HEK293 (cell line): ENCODE measurements at regions not wholly inside any gene's neighbourhood (a gene's known extent, or its start where the extent isn't known, plus 50 kb on each side); places are given as distances from the start of the nearest gene placed in this dataset.
"Not testable (repeated sequence)": the region's sequence is repeated elsewhere in the genome, so short reads cannot be mapped to it uniquely, and the experiment has no call there.

Experiments
- CTCF ChIP-seq: fragments of 450-650 bp; formaldehyde crosslinking; IDR thresholded peaks from 2 replicates; pipeline ENCODE4 v1.5.1; 2016; ENCODE audit warnings: missing biosample characterization, missing genetic modification characterization
- GLIS2 ChIP-seq: fragments of 450-650 bp; formaldehyde crosslinking; IDR thresholded peaks from 2 replicates; pipeline ENCODE4 v1.5.1; 2016; ENCODE audit warnings: missing biosample characterization, missing genetic modification characterization
- PRDM10 ChIP-seq: fragments of 450-650 bp; formaldehyde crosslinking; IDR thresholded peaks from 2 replicates; pipeline ENCODE4 v1.5.1; 2016; ENCODE audit warnings: missing biosample characterization, missing genetic modification characterization
- REST ChIP-seq: fragments of 450-650 bp; formaldehyde crosslinking; IDR thresholded peaks from 2 replicates; pipeline ENCODE4 v1.5.1; 2016; ENCODE audit warnings: missing biosample characterization, missing genetic modification characterization
- YY1 ChIP-seq: fragments of 450-650 bp; formaldehyde crosslinking; IDR thresholded peaks from 2 replicates; pipeline ENCODE4 v1.5.1; 2018; ENCODE audit warnings: missing biosample characterization, missing genetic modification characterization
- ZBTB1 ChIP-seq: fragments of 450-650 bp; formaldehyde crosslinking; IDR thresholded peaks from 2 replicates; pipeline ENCODE4 v1.5.1; 2016; ENCODE audit warnings: missing biosample characterization, missing genetic modification characterization
- ZBTB49 ChIP-seq: fragments of 450-650 bp; formaldehyde crosslinking; IDR thresholded peaks from 2 replicates; pipeline ENCODE4 v1.5.1; 2016; ENCODE audit warnings: missing biosample characterization, missing genetic modification characterization, low read depth
- ZBTB8A ChIP-seq: fragments of 450-650 bp; formaldehyde crosslinking; IDR thresholded peaks from 2 replicates; pipeline ENCODE4 v1.5.1; 2016; ENCODE audit warnings: missing biosample characterization, missing genetic modification characterization
- ZNF155 ChIP-seq: fragments of 450-650 bp; formaldehyde crosslinking; IDR thresholded peaks from 2 replicates; pipeline ENCODE4 v1.5.1; 2016; ENCODE audit warnings: missing biosample characterization, missing genetic modification characterization
- ZNF223 ChIP-seq: fragments of 450-650 bp; formaldehyde crosslinking; IDR thresholded peaks from 2 replicates; pipeline ENCODE4 v1.5.1; 2016; ENCODE audit warnings: missing biosample characterization, missing genetic modification characterization
- ZNF292 ChIP-seq: fragments of 450-650 bp; formaldehyde crosslinking; IDR thresholded peaks from 2 replicates; pipeline ENCODE4 v1.5.1; 2016; ENCODE audit warnings: low read depth, missing biosample characterization, missing genetic modification characterization, borderline replicate concordance
- ZNF596 ChIP-seq: fragments of 450-650 bp; IDR thresholded peaks from 2 replicates; pipeline ENCODE4 v1.5.0; 2018; ENCODE audit warnings: missing biosample characterization, mild to moderate bottlenecking, missing genetic modification characterization, moderate library complexity
- ZNF629 ChIP-seq: fragments of 450-650 bp; formaldehyde crosslinking; IDR thresholded peaks from 2 replicates; pipeline ENCODE4 v1.5.1; 2017; ENCODE audit warnings: missing biosample characterization, missing genetic modification characterization

GRCh38 chr20:47842950-47843349 lies 57.7 kb upstream of the SULF2 start:
- not testable (repeated sequence) for TF ChIP-seq ZBTB8A; CTCF (tag by site-specific recombination); REST (tag by site-specific recombination); GLIS2 (tag by site-specific recombination); ZNF596; PRDM10 (tag by site-specific recombination); YY1 (tag by site-specific recombination); ZBTB49; ZNF155 (tag by site-specific recombination); ZNF223; ZBTB1 (tag by site-specific recombination); ZNF292 (tag by site-specific recombination); ZNF629
